Activated CD4-positive, alpha-beta T cell treated with anti-CD3 and anti-CD28 coated beads, Interleukin-2, amount 10 ng/mL, durations not matched to agents 24 days and 14 days (primary cell): ENCODE measurements at regions not wholly inside any gene's neighbourhood (a gene's known extent, or its start where the extent isn't known, plus 50 kb on each side); places are given as distances from the start of the nearest gene placed in this dataset.

Experiments used
- DNase-seq: peaks from one replicate; pipeline ENCODE4 v3.0.0; 2022
- H3K27ac Mint-ChIP-seq: one replicate; pipeline ENCODE4 v1.8.0; 2022; ENCODE audit warnings: mild to moderate bottlenecking, mixed read lengths
- H3K27me3 Mint-ChIP-seq: one replicate; pipeline ENCODE4 v1.8.0; 2022; ENCODE audit warnings: mixed read lengths
- H3K36me3 Mint-ChIP-seq: one replicate; pipeline ENCODE4 v1.8.0; 2022; ENCODE audit warnings: low read depth, mild to moderate bottlenecking, mixed read lengths
- H3K4me1 Mint-ChIP-seq: one replicate; pipeline ENCODE4 v1.8.0; 2021; ENCODE audit warnings: mixed read lengths
- H3K4me3 Mint-ChIP-seq: one replicate; pipeline ENCODE4 v1.8.0; 2022; ENCODE audit warnings: mild to moderate bottlenecking, moderate library complexity, mixed read lengths
- H3K9me3 Mint-ChIP-seq: one replicate; pipeline ENCODE4 v1.8.0; 2021; ENCODE audit warnings: mixed read lengths
- intact Hi-C: fragments of 100-400 bp; cut with micrococcal nuclease; formaldehyde crosslinking; loops from one replicate; pipeline ENCODE4 v1.15.1; 2023

DNA sequence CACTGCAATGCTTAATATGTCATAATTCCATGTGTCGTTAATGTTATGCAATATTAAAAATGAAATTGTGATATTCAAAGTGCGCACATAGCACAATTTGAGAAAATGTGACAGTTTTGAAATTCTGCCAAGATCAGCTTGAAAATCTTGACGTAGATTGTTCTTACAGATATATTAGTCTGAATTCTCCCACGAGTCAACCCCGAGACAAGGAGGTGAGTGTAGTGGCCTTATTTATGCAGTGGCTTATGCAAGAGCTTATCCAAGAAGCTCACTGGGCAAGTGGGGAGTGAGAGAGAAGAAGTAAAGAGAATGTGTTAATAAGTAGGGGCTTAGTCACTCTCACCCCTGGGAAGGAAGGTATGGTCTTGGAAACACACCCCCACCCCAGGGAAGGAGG lies 286.1 kb upstream of the STS start:
- H3K4me3 Mint-ChIP-seq, result no peak overlapping the region
- intact Hi-C loops, result no loop called here
- no peaks in the 10 kb centered on the region for H3K27me3 Mint-ChIP-seq
- H3K4me1 Mint-ChIP-seq, result no peaks in the 10 kb centered on the region
- no peaks in the 10 kb centered on the region for H3K9me3 Mint-ChIP-seq
- H3K27ac Mint-ChIP-seq, result no peak overlapping the region
- H3K36me3 Mint-ChIP-seq, result no peaks in the 10 kb centered on the region
- no peak for DNase-seq

DNA sequence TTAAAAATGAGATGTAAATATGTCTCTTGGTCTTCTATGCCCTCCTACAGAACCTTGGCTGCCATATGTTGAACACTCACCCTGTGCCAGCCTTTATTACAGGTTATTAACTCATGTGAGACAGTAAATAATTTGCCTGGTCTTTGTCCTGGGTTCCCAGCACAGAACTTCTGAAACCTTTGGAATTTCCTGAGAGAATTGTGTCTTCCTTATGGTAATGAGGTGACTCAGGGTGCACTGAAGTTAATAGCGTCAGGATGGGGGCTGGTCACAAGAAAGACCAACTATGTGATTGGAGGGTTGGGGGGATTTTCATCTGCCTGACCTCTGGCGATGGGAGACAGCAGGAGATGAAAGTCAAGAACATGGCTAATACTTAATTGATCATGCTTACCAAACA lies 289.8 kb upstream of the STS start:
- Mint-ChIP-seq H3K27me3 (no peaks in the 10 kb centered on the region), H3K4me1 (no peaks in the 10 kb centered on the region), H3K27ac (no peak overlapping the region), H3K4me3 (no peak overlapping the region), H3K36me3 (no peaks in the 10 kb centered on the region), H3K9me3 (no peaks in the 10 kb centered on the region)
- intact Hi-C loops, result no loop called here
- DNase-seq, result no peak

DNA sequence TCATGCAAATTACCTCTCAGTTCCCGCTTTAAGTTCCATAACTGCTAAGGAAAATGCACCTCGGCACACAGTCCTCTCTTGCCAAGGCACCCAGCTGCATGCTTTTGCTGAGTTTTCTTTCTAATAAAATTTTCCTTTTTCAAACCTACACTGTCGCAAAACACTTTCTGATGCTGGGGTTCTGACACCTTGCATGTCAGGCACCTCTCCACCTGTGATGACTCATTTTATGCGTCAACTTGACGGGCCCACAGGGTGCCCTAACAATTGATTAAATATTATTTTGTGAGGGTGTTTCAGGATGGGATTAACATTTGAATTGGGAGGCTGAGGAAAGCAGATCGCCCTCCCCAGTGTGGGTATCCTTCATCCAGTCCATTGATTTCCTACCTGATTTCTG lies 291.0 kb upstream of the STS start:
- Mint-ChIP-seq H3K4me3 (no peak overlapping the region), H3K27me3 (no peaks in the 10 kb centered on the region), H3K36me3 (no peaks in the 10 kb centered on the region), H3K9me3 (no peaks in the 10 kb centered on the region), H3K27ac (no peak overlapping the region), H3K4me1 (no peaks in the 10 kb centered on the region)
- DNase-seq, result no peak
- intact Hi-C loops, result no loop called here

DNA sequence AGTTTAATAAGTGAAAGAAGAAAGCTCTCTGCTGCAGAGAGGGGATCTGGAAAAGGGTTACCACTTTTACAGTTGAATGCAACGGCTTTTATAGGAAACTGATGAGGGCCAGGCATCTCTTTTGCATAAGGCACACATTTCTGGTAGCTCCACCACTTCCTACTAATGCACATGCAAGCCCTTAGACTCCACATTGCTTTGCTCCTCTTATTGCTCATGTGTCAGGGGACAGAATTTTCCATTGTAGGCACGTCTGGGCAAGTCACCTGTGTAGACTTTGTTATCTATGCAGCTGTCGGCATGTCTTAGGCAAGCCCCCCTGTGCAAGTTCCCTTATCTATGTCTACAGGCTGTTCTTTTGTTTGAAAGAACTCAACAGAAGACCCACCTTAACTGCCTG lies 294.6 kb upstream of the STS start:
- Mint-ChIP-seq H3K4me1 (no peaks in the 10 kb centered on the region), H3K4me3 (no peak overlapping the region), H3K36me3 (no peaks in the 10 kb centered on the region), H3K27ac (no peak overlapping the region), H3K27me3 (no peaks in the 10 kb centered on the region), H3K9me3 (no peaks in the 10 kb centered on the region)
- intact Hi-C loops, result no loop called here
- DNase-seq, result no peak

DNA sequence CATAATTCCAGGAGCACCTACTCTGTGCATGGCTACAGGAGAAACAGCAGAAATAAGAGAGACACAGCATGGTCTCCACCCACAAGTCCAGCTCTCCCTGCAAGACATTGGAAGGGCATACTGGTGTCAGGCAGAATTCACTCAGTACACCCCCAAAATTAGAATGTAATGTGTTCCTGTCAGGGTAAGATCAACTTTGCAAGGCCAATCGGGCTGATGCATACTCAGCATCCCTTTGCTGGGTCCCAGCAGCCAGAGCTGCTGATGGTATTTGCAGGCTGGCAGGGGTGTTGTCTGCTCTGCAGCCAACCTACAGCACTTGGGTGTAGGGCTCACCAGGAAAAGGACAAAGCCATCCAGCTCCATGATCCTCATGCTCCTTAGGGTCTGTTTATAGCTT lies 295.4 kb upstream of the STS start:
- no peak for DNase-seq
- Mint-ChIP-seq H3K9me3 (no peaks in the 10 kb centered on the region), H3K27me3 (no peaks in the 10 kb centered on the region), H3K4me1 (no peaks in the 10 kb centered on the region), H3K36me3 (no peaks in the 10 kb centered on the region), H3K4me3 (no peak overlapping the region), H3K27ac (no peak overlapping the region)
- intact Hi-C loops, result no loop called here

DNA sequence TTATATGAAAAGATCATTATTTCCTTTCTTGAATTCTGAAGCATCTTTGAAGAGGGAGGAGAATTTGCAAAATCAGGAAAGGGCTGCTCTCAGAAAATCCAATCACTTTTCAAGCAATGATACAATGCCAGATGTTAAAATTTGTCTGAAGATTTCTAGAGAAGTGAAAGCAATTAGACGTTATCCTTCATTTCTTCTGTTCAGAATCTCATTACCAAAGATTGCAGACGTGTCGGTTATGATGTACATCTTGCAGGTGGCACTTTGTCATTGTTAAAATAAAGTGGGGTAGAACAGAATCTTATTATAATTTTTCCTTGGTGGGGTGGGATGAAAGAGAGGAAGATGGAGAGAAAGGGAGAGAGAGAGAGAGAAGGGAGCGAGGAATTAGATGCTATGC lies 296.4 kb upstream of the STS start:
- no peak for DNase-seq
- Mint-ChIP-seq H3K36me3 (no peaks in the 10 kb centered on the region), H3K4me1 (no peaks in the 10 kb centered on the region), H3K27me3 (no peaks in the 10 kb centered on the region), H3K27ac (no peak overlapping the region), H3K4me3 (no peak overlapping the region), H3K9me3 (no peaks in the 10 kb centered on the region)
- intact Hi-C loops, result no loop called here

DNA sequence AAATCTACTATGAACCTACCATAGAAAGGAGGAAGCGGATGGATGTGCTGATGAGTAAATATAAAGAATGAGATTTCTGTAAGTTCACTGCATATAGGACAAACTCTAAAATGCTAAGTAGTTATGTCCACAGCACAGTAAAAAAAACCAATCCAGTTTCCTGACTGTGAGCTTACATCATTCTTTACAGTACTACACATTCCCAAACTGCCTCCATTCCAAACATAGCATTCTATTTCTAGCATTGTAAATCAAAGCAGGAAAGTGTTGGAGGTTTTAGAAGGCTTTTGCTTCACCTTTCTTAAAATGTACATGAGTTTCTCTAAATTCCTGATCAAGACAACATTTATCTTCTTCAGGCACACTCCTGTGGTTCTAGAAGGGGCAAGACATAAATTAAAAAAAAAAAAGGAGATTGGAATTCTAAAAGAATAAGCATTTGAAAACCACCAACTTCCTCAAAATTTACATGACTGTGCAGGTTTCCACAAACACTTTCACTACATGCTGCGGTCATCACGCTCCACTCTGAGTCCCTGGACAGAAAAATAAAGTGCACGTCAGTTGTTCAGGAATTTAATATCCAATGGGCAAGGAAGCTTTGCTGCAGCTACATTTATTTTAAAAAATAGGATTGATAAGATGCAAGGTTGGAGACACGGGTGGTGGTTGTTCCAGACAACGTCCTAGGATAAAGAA lies 297.6 kb upstream of the STS start:
- Mint-ChIP-seq H3K9me3 (no peaks in the 10 kb centered on the region), H3K4me1 (no peaks in the 10 kb centered on the region), H3K27ac (no peak overlapping the region), H3K27me3 (no peaks in the 10 kb centered on the region), H3K4me3 (no peak overlapping the region), H3K36me3 (no peaks in the 10 kb centered on the region)
- intact Hi-C loops, result no loop called here
- no peak for DNase-seq

DNA sequence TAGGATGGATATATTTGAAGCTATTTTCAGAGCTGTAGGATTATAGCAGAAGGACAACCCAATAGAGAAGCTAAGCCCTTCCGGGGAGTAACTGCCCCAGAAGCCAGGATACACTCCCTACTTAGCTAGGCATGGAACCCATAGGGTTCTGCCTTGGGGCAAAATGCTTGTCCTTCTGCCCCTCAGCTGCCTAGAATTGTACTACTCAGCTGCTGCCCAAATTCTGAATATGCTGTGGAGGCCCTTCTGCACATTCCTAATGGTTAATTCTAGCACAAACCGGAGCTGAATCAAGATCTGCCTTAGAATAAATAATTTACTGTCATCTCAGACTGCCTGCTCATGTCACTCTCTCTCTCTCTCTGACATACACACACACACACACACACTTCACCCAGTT lies 297.7 kb upstream of the VCX3A start:
- intact Hi-C loops, result no loop called here
- no peak overlapping the region for H3K27ac Mint-ChIP-seq
- H3K36me3 Mint-ChIP-seq, result no peaks in the 10 kb centered on the region
- no peak overlapping the region for H3K4me3 Mint-ChIP-seq
- H3K27me3 Mint-ChIP-seq, result no peaks in the 10 kb centered on the region
- no peak for DNase-seq
- no peaks in the 10 kb centered on the region for H3K9me3 Mint-ChIP-seq
- no peaks in the 10 kb centered on the region for H3K4me1 Mint-ChIP-seq

DNA sequence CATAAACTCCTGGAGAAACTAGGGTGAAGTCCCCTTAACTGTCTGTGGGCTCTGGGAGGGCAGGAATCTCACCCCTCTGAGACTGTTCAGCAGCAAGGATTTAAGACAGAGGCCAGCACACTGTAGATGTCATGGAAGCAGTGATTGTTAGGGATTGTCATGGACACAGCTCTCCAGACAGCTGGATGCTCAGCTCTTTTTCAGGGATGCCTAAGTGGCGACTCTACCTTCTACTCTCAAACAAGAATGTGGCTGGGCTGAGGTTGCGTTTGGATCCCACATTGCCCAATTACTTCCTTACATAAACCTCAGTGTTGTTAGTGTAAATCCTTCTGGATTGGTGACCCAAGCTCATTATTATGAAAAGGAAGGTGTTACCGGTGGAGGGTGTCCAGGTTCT lies 291.9 kb upstream of the VCX3A start:
- Mint-ChIP-seq H3K9me3 (no peaks in the 10 kb centered on the region), H3K36me3 (no peaks in the 10 kb centered on the region), H3K4me1 (no peaks in the 10 kb centered on the region), H3K4me3 (no peak overlapping the region), H3K27ac (no peak overlapping the region), H3K27me3 (no peaks in the 10 kb centered on the region)
- intact Hi-C loops, result no loop called here
- DNase-seq, result no peak

DNA sequence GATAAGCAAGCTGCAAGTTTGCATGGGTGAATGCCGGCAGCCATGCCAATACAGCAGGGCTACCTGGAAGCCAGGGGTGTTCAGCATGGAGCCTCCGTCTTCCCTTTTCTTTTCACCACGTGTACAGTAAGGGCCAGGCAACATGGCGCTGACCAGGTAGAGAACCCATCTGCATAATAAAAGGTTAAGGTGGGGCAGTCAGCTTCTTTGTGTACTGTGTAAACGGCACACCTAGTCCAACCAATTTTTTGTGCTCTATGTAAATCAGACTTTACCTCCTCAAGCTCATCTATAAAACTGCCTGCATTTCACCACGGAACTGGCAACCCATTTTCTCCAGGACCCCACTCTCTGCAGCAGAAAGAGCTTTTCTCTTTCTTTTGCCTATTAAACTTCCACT lies 286.8 kb upstream of the VCX3A start:
- no peak overlapping the region for H3K27ac Mint-ChIP-seq
- H3K9me3 Mint-ChIP-seq, result no peaks in the 10 kb centered on the region
- no peak overlapping the region for H3K4me3 Mint-ChIP-seq
- no peaks in the 10 kb centered on the region for H3K4me1 Mint-ChIP-seq
- H3K27me3 Mint-ChIP-seq, result no peaks in the 10 kb centered on the region
- no peaks in the 10 kb centered on the region for H3K36me3 Mint-ChIP-seq
- DNase-seq, result no peak
- intact Hi-C loops, result no loop called here

DNA sequence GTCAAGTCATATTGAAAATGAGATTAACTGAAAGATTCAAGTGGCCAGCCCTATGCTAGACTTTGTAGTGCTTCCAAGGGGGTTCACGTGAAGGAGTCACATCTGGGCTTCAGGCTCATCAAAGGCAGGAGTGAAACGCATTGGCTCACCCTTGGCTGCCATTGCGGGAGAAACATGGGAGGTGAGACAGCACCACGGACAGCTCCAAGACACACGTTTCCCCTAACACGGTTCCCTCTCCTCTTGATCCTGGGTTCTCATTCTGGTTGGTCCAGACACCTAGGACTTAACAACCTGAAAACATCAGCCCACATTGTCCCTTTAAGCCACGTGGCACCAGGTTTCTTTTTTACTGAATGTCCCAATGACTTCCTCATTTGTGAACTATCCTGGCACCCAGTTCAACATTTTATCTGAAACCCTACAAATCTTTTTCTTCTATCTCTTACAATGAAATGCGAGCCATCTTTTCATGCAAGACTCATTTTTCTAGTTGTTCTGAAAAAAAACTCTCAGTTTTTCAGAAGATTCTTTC lies 279.0 kb upstream of the VCX3A start:
- Mint-ChIP-seq H3K4me1 (no peaks in the 10 kb centered on the region), H3K27me3 (no peaks in the 10 kb centered on the region), H3K9me3 (no peaks in the 10 kb centered on the region), H3K36me3 (no peaks in the 10 kb centered on the region), H3K27ac (no peak overlapping the region), H3K4me3 (no peak overlapping the region)
- intact Hi-C loops, result no loop called here
- no peak for DNase-seq

DNA sequence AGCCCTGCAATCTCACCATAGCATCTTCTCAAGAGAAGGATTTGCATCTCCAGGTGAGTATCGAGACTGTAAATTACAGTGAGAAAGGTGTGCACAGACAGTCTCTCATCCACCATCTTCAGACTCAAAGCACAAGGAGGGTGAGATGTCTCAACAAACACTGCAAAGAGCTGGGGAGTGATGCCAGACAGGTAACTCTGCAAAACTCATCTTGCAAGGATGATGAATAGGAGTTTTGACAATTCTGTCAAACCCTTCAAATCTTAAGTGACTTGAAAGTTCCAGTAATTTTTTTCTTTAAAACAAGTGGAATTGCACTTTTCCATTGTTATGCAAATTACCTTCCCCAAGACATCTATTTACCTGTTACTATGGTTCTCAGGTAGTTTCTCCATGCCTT lies 277.2 kb upstream of the VCX3A start:
- intact Hi-C loops, result no loop called here

DNA sequence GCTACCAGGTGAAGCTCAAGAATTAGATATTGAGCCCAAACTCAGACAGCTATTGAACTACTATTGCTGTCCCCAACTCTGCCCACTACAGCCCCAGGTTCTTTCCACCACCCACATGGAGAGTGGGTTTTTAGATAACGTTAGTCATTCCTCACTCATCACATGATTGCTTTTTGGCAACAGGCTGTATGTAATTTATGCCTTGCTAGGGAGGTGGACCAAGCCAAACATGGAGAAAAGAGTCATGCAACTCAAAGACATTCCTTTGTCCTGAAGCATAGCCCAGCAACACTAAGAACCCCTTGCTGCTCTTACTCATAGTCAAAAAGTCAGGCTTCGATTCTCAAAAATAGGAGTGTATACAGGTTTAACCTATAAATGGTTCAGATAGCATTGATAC lies 275.9 kb upstream of the VCX3A start:
- Mint-ChIP-seq H3K36me3 (no peaks in the 10 kb centered on the region), H3K27me3 (no peaks in the 10 kb centered on the region), H3K4me1 (no peaks in the 10 kb centered on the region), H3K9me3 (no peaks in the 10 kb centered on the region), H3K4me3 (no peak overlapping the region), H3K27ac (no peak overlapping the region)
- intact Hi-C loops, result no loop called here
- no peak for DNase-seq

More for the DNA sequence above, 277.2 kb upstream of the VCX3A start:
- Mint-ChIP-seq H3K4me1 (no peaks in the 10 kb centered on the region), H3K27me3 (no peaks in the 10 kb centered on the region), H3K36me3 (no peaks in the 10 kb centered on the region), H3K4me3 (no peak overlapping the region), H3K9me3 (no peaks in the 10 kb centered on the region), H3K27ac (no peak overlapping the region)
- no peak for DNase-seq

DNA sequence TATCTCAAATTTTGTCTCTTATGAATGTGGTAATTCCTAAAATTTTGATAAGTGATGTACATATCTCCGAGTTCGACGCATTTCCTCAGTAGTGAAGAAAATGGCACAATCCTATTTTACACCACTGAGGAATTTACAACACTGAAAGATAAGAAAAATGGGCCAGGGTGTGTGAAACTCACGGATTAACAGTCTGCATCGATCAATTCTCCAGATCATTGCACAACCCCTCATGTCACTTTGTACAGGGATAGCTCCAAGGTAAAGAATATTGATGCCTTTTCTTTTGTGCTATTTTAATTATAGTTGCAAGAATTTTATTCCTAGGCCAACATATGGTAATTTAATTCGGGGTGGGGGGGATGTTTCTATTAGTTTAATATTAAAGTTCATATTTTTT lies 268.7 kb upstream of the VCX3A start:
- H3K9me3 Mint-ChIP-seq, result no peaks in the 10 kb centered on the region
- DNase-seq, result no peak
- no peak overlapping the region for H3K4me3 Mint-ChIP-seq
- no peaks in the 10 kb centered on the region for H3K27me3 Mint-ChIP-seq
- intact Hi-C loops, result no loop called here
- H3K36me3 Mint-ChIP-seq, result no peaks in the 10 kb centered on the region
- H3K27ac Mint-ChIP-seq, result no peak overlapping the region
- no peaks in the 10 kb centered on the region for H3K4me1 Mint-ChIP-seq

DNA sequence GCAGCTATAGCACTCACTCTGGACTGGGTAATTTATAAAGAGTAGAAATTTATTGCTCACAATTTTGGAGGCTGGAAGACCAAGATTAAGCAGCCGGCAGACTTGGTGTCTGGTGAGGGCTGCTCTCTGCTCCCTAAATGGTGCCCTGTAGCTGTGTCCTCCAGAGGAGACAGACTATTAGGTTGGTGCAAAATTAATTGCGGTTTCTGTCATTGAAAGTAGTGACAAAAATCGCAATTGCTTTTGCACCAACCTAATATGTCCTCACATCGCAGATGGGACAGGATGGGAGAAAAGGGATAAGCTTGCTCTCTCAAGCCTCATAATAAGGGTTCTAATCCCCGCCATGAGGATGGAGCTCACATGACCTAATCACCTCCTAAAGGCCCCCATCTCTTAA lies 258.1 kb upstream of the VCX3A start:
- Mint-ChIP-seq H3K9me3 (no peaks in the 10 kb centered on the region), H3K27ac (no peak overlapping the region), H3K27me3 (no peaks in the 10 kb centered on the region), H3K4me3 (no peak overlapping the region), H3K4me1 (no peaks in the 10 kb centered on the region), H3K36me3 (no peaks in the 10 kb centered on the region)
- intact Hi-C loops, result no loop called here
- DNase-seq, result no peak
